ENCODE measurements at regions not wholly inside any gene's neighbourhood (a gene's known extent, or its start where the extent isn't known, plus 50 kb on each side); places are given as distances from the start of the nearest gene placed in this dataset.

DNA sequence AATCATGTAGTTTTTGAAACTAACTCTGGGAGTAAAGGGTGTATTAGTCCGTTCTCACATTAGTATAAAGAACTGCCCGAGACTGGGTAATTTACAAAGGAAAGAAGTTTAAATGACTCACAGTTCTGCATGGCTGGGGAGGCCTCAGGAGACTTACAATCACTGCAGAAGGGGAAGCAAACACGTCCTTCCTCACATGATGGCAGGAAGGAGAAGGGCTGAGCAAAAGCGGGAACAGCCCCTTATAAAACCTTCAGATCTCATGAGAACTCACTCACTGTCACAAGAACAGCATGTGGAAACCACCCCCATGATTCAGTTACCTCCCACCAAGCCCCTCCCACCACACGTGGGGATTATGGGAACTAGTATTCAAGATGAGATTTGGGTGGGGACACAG is 256.5 kb upstream of the TNRC6C start:
- Histone ChIP-seq H3K4me1 (ENCODE audit: insufficient read depth, poor library complexity, severe bottlenecking) (no peaks in the 10 kb centered on the region), H3K36me3 (ENCODE audit: low read depth) (no peaks in the 10 kb centered on the region), H3K27ac (ENCODE audit: poor library complexity, severe bottlenecking) (no peak overlapping the region), H3K9me3 (ENCODE audit: severe bottlenecking) (peaks cover 14% of the 10 kb centered on the region), H3K4me3 (ENCODE audit: severe bottlenecking) (no peak overlapping the region), H3K27me3 (ENCODE audit: insufficient read depth, poor library complexity, severe bottlenecking) (peaks cover 47% of the 10 kb centered on the region)
- ATAC-seq (ENCODE audit: low read depth) (no peak), DNase-seq (ENCODE audit: low spot score) (no peak)
- no peak for TF ChIP-seq CTCF (IDR thresholded peaks at IDR 0.05; ENCODE audit: poor library complexity, severe bottlenecking)

GRCh38 chr17:77704048-77704815 is 254.3 kb upstream of the TNRC6C start:
- TF ChIP-seq CTCF (IDR thresholded peaks at IDR 0.05; ENCODE audit: poor library complexity, severe bottlenecking) = no peak
- Histone ChIP-seq H3K36me3 (ENCODE audit: low read depth) (no peaks in the 10 kb centered on the region), H3K4me1 (ENCODE audit: insufficient read depth, poor library complexity, severe bottlenecking) (no peaks in the 10 kb centered on the region), H3K27me3 (ENCODE audit: insufficient read depth, poor library complexity, severe bottlenecking) (peaks cover 30% of the 10 kb centered on the region), H3K27ac (ENCODE audit: poor library complexity, severe bottlenecking) (no peak overlapping the region), H3K9me3 (ENCODE audit: severe bottlenecking) (peaks cover 14% of the 10 kb centered on the region), H3K4me3 (ENCODE audit: severe bottlenecking) (no peak overlapping the region)
- no peak for ATAC-seq (ENCODE audit: low read depth)
- no peak for DNase-seq (ENCODE audit: low spot score)

DNA sequence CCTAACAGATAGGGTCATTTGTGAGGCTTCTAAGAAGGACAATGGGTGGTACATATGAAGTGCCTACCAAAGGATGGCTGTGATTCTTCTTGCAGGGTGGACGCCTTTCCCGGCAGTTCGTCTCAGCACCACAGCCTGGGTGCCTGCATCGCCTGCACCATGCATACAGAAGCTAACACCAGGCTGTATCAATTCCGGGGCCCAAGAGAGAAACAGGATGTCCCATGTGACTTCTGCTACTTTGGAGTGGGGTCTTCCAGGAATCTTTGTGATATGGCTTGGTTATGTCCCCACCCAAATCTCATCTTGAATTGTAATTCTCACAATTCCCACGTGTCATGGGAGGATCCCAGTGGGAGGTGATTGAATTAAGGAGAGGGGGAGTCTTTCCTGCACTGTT is 251.6 kb upstream of the TNRC6C start:
- Histone ChIP-seq H3K36me3 (ENCODE audit: low read depth) (no peaks in the 10 kb centered on the region), H3K4me1 (ENCODE audit: insufficient read depth, poor library complexity, severe bottlenecking) (no peaks in the 10 kb centered on the region), H3K9me3 (ENCODE audit: severe bottlenecking) (peaks cover 14% of the 10 kb centered on the region), H3K27me3 (ENCODE audit: insufficient read depth, poor library complexity, severe bottlenecking) (peaks cover 18% of the 10 kb centered on the region), H3K4me3 (ENCODE audit: severe bottlenecking) (no peak overlapping the region), H3K27ac (ENCODE audit: poor library complexity, severe bottlenecking) (no peak overlapping the region)
- no peak for TF ChIP-seq CTCF (IDR thresholded peaks at IDR 0.05; ENCODE audit: poor library complexity, severe bottlenecking)
- ATAC-seq (ENCODE audit: low read depth) = no peak
- no peak for DNase-seq (ENCODE audit: low spot score)

DNA sequence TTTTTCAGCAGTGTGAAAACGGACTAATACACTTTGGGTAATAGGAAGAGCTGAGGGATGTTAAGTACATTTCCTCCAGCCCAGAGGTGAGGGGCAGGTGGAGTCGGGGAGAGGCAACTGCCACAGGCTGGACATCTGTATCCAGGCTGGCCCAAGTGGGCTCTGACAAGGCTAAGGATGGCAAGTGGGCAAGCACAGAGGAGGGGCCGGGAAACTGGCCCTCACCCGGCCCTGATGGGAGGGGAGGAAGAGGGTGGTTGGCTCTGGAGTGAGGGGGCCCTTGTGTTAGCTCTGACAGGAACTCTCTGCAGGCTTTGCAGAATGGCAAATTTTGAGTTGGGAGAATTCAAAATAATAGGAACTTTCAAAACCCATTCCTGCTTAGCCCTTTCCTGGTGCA is 251.0 kb upstream of the TNRC6C start:
- no peak for ATAC-seq (ENCODE audit: low read depth)
- H3K9me3 ChIP-seq (ENCODE audit: severe bottlenecking) = peaks cover 14% of the 10 kb centered on the region
- no peak overlapping the region for H3K27ac ChIP-seq (ENCODE audit: poor library complexity, severe bottlenecking)

More for the DNA sequence above, 251.0 kb upstream of the TNRC6C start:
- no peak for TF ChIP-seq CTCF (IDR thresholded peaks at IDR 0.05; ENCODE audit: poor library complexity, severe bottlenecking)
- no peaks in the 10 kb centered on the region for H3K4me1 ChIP-seq (ENCODE audit: insufficient read depth, poor library complexity, severe bottlenecking)
- no peaks in the 10 kb centered on the region for H3K36me3 ChIP-seq (ENCODE audit: low read depth)
- DNase-seq (ENCODE audit: low spot score) = no peak
- peaks cover 19% of the 10 kb centered on the region for H3K27me3 ChIP-seq (ENCODE audit: insufficient read depth, poor library complexity, severe bottlenecking)
- H3K4me3 ChIP-seq (ENCODE audit: severe bottlenecking) = no peak overlapping the region

Data from RWPE2 (cell line).